ENCODE measurements at regions not wholly inside any gene's neighbourhood (a gene's known extent, or its start where the extent isn't known, plus 50 kb on each side); places are given as distances from the start of the nearest gene placed in this dataset.

DNA sequence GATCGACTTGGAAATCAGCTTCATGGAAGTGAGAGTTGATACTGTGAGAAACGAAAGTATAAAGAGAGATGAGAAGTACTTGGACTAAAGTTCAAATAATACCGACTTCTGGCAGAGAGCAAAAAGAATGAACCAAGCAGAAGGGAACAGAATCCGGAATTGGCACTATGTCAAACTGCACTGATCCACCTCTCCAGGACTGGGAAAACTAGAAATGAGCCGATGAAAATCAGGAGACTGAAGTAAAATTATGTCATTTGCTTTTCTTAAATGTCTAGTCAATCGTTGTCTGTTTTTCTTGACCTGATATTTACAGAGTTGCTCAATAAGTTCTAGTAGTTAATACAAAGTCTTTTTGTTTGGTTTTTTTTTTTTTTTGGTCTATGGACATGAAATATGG, 163.0 kb upstream of the FOXG1 start:
- H3K4me3 ChIP-seq: no peak overlapping the region
- no peak overlapping the region for H3K27ac ChIP-seq
- no peaks in the 10 kb centered on the region for H3K36me3 ChIP-seq
- H3K9me3 ChIP-seq: no peaks in the 10 kb centered on the region
- no peaks in the 10 kb centered on the region for H3K4me1 ChIP-seq
- no peaks in the 10 kb centered on the region for H3K27me3 ChIP-seq
- no peak for DNase-seq (ENCODE audit: low spot score)
- TF ChIP-seq, protein P1, sequence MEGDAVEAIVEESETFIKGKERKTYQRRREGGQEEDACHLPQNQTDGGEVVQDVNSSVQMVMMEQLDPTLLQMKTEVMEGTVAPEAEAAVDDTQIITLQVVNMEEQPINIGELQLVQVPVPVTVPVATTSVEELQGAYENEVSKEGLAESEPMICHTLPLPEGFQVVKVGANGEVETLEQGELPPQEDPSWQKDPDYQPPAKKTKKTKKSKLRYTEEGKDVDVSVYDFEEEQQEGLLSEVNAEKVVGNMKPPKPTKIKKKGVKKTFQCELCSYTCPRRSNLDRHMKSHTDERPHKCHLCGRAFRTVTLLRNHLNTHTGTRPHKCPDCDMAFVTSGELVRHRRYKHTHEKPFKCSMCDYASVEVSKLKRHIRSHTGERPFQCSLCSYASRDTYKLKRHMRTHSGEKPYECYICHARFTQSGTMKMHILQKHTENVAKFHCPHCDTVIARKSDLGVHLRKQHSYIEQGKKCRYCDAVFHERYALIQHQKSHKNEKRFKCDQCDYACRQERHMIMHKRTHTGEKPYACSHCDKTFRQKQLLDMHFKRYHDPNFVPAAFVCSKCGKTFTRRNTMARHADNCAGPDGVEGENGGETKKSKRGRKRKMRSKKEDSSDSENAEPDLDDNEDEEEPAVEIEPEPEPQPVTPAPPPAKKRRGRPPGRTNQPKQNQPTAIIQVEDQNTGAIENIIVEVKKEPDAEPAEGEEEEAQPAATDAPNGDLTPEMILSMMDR (IDR thresholded peaks at IDR 0.05): no peak

GRCh38 chr14:28607661-28608060, 158.9 kb upstream of the FOXG1 start:
- no peak for DNase-seq (ENCODE audit: low spot score)
- H3K36me3 ChIP-seq: no peaks in the 10 kb centered on the region
- H3K27me3 ChIP-seq: no peaks in the 10 kb centered on the region
- H3K9me3 ChIP-seq: no peaks in the 10 kb centered on the region
- TF ChIP-seq, protein P1 (IDR thresholded peaks at IDR 0.05): no peak
- no peaks in the 10 kb centered on the region for H3K4me1 ChIP-seq
- no peak overlapping the region for H3K4me3 ChIP-seq
- H3K27ac ChIP-seq: no peak overlapping the region

- TF ChIP-seq, protein P1 (IDR thresholded peaks at IDR 0.05): no peak
- H3K27ac ChIP-seq: no peak overlapping the region
- no peaks in the 10 kb centered on the region for H3K27me3 ChIP-seq
- no peaks in the 10 kb centered on the region for H3K36me3 ChIP-seq
- no peaks in the 10 kb centered on the region for H3K4me1 ChIP-seq
- H3K4me3 ChIP-seq: no peak overlapping the region
- DNase-seq (ENCODE audit: low spot score): no peak
- H3K9me3 ChIP-seq: no peaks in the 10 kb centered on the region
These were observed 158.1 kb upstream of the FOXG1 start for GRCh38 chr14:28608443-28608842.

DNA sequence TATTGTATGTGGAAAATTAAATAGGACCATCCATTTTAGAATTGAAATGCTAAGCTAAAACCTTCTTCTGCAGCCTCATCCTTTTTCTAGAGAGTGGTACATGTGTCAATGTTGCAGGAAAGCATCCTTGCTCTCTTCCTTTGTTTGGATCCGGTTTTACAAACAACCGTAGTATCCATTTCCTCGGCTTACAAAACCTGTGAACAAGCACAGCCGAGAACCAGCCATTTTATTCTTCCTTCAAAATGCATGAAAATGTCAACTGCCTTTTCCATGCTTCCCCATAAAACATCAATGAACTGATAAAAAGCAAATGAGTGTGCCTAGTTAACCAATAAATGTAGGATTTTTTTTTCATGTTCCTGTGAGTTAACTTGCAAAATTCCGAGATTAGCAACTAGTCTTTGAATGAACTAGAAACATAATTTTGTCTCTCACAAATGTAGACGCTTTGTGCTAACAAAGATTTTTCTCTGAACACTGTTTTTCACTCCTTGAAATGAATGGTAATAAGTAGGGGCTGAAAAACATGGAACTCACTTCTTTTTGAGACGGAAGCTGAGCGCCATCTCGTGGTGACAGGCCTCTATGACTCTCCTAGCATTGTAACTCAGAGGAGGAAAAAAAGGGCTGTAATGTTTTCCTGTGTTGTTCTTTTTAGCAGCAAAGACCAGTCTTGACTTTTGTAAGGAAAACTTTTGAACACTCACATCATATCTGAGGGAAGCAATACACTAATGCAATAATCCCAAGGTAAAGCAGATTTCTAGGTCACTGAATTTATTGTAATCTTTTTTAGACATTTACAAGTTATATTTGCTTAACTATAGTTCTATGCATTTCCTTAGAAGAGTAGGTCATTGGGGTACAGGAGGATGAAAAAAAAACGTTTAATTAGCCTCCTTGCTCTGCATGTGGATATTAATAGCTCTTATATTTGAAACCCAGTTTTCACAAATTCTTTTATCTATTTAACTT, 157.4 kb upstream of the FOXG1 start:
- no peak for DNase-seq (ENCODE audit: low spot score)
- Histone ChIP-seq H3K4me3 (no peak overlapping the region), H3K36me3 (no peaks in the 10 kb centered on the region), H3K9me3 (no peaks in the 10 kb centered on the region), H3K4me1 (no peaks in the 10 kb centered on the region), H3K27me3 (no peaks in the 10 kb centered on the region), H3K27ac (no peak overlapping the region)
- TF ChIP-seq, protein P1 (IDR thresholded peaks at IDR 0.05): peak in 1 of 2 donors; percentile 57

DNA sequence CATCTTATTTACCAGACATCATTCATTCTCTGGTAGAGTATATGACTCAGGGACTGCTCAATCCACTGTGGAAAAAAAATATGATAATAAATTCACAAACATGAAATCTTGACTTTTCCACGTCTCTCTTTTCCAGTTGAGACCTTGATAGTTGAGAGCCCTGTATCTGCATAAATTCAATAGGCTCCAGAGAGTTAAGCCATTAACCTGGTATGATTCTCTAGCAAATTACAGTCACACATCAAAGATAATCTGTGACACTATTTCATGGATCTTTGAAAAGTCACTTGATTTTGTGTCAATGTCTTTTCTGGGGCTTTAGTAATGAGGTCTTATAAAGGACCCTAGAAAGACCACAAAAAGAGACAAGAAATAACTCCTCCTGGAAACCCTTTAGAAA, 154.2 kb upstream of the FOXG1 start:
- H3K4me3 ChIP-seq: no peak overlapping the region
- H3K9me3 ChIP-seq: no peaks in the 10 kb centered on the region
- no peak overlapping the region for H3K27ac ChIP-seq
- no peaks in the 10 kb centered on the region for H3K36me3 ChIP-seq
- TF ChIP-seq, protein P1 (IDR thresholded peaks at IDR 0.05): no peak
- no peaks in the 10 kb centered on the region for H3K27me3 ChIP-seq
- H3K4me1 ChIP-seq: no peaks in the 10 kb centered on the region
- DNase-seq (ENCODE audit: low spot score): no peak

Measured in right atrium auricular region (tissue), 2 donors.